Tibial nerve (tissue), 4 donors: ENCODE measurements at regions not wholly inside any gene's neighbourhood (a gene's known extent, or its start where the extent isn't known, plus 50 kb on each side); places are given as distances from the start of the nearest gene placed in this dataset.

Experiments used
- EP300 ChIP-seq, 2 donors: sonication (generic); formaldehyde crosslinking; IDR thresholded peaks; one replicate each; pipeline ENCODE4 v1.6.1; 2017; ENCODE audit warnings: antibody characterized with exemption in 2 of 2, mild to moderate bottlenecking in 1 of 2
- POLR2A ChIP-seq, 2 donors: fragments of 450-650 bp; IDR thresholded peaks; one replicate each; pipeline ENCODE4 v1.6.1; 2017; ENCODE audit warnings: antibody characterized with exemption in 2 of 2, mild to moderate bottlenecking in 2 of 2, moderate library complexity in 2 of 2
- TF ChIP-seq, protein P1 (sequence below), 5 experiments: fragments of 200-600 bp in 3 of 5; fragments of 450-650 bp in 2 of 5; sonication (generic) in 3 of 5; IDR thresholded peaks; one replicate each; pipeline ENCODE4 v1.5.1; 2016 to 2019; ENCODE audit warnings: antibody characterized with exemption in 5 of 5, mild to moderate bottlenecking in 3 of 5, moderate library complexity in 2 of 5

DNA sequence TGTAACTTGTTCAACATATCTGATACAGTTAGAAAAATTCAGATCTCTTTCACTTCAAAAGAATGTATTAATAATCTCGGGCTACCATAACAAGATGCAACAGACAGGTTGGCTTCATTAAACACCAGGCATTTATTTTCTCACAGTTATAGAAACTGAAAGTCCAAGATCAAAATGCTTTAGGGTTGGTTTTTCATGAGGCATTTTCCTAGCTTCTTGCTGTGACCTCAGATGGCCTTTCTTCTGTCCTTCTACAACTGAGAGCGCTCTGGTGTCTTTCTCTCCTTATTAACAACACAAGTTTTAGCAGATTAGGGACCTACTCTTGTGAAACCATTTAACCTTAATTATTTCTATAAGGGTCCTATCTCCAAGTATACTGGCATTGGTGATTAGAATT, 452.5 kb downstream of the ZNF804A start:
- TF ChIP-seq POLR2A (IDR thresholded peaks at IDR 0.05) (no peak), EP300 (IDR thresholded peaks at IDR 0.05) (no peak)
- TF ChIP-seq, protein P1, sequence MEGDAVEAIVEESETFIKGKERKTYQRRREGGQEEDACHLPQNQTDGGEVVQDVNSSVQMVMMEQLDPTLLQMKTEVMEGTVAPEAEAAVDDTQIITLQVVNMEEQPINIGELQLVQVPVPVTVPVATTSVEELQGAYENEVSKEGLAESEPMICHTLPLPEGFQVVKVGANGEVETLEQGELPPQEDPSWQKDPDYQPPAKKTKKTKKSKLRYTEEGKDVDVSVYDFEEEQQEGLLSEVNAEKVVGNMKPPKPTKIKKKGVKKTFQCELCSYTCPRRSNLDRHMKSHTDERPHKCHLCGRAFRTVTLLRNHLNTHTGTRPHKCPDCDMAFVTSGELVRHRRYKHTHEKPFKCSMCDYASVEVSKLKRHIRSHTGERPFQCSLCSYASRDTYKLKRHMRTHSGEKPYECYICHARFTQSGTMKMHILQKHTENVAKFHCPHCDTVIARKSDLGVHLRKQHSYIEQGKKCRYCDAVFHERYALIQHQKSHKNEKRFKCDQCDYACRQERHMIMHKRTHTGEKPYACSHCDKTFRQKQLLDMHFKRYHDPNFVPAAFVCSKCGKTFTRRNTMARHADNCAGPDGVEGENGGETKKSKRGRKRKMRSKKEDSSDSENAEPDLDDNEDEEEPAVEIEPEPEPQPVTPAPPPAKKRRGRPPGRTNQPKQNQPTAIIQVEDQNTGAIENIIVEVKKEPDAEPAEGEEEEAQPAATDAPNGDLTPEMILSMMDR (IDR thresholded peaks at IDR 0.05), result no peak
